OCI-M1 (cell line): ENCODE measurements at regions not wholly inside any gene's neighbourhood (a gene's known extent, or its start where the extent isn't known, plus 50 kb on each side); places are given as distances from the start of the nearest gene placed in this dataset.
"Not testable (repeated sequence)": the region's sequence is repeated elsewhere in the genome, so short reads cannot be mapped to it uniquely, and the experiment has no call there.

Source experiments
- DNase-seq: peaks from one replicate; lab custom pipeline; 2025; lab: John Stamatoyannopoulos, UW

DNA sequence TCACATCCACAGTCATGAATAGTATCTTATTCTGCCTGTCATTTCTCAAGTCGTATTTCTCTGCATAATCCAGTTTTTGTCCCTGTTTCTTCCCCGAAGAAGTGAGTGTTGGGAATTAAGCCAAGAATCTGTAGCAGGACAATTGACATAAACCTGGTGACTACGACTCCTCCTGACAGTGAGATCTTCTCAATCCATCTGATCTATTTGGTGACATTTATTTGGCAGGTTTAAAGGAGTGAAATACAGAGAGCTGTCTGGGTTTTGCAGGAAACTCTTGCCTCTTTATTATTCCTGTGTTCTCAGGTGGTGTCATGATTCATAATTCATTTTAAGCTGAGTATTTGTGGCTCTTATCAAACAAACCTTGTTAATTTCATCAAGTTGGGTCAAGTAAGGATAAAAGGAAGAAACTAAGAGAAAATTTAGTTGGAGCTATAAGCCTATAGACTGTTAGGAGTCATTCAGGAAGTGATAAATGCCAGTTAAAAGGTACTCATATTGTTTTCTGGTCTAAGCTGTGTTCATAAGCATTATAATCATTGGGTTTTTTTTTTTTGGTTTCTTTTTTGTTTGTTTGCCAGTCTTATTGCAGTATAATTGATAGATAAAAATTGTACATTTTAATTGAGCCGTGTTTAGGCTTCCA is 95.9 kb upstream of the PCSK1 start:
- DNase-seq = no peak

- no peak for DNase-seq
These were observed 96.5 kb upstream of the PCSK1 start for GRCh38 chr5:96529559-96529958.

DNA sequence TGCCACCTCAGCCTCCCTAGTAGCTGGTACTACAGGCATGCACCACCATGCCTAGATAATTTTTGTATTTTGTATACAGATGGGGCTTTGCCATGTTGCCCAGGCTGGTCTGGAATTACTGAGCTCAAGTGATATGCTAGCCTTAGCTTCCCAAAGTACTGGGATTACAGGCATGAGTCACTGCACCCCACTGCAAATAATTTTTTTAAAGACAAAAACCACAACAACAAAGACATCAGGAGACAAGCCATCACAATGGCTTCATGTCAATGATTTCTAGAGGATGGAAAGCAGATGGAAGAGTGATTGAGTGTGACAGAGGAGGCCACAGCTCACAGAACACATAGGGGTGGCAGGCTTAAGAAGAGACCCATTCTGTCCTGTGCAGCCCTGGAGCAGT is 97.9 kb upstream of the PCSK1 start:
- DNase-seq = no peak

DNA sequence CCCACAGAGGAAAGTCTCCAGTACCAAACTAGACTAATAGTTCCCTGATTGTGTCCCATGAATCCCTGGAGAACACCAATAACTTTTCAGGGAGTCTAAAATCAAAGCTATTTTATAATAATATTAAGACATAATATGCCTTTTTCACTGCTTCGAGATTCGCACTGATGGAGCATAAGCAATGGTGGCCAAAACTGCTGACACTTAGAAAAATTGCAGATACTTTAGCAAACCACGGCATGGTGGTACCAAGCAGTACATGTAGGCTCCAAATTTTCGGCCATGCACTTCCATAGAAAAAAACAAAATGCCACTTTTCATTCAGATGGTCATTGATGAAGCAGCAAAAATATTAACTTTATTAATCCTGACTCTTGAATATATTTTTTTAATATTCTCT is 100.3 kb upstream of the PCSK1 start:
- no peak for DNase-seq

- DNase-seq = peak; percentile 39
These were observed 104.3 kb upstream of the PCSK1 start for GRCh38 chr5:96537386-96537785.

GRCh38 chr5:96538808-96539250 is 105.8 kb upstream of the PCSK1 start:
- DNase-seq = no peak

- no peak for DNase-seq
These were observed 113.1 kb upstream of the PCSK1 start for GRCh38 chr5:96546120-96546519.

GRCh38 chr5:96547486-96547885 is 114.4 kb upstream of the PCSK1 start:
- no peak for DNase-seq

- no peak for DNase-seq
These were observed 113.3 kb upstream of the CAST start for GRCh38 chr5:96548905-96549304.

DNA sequence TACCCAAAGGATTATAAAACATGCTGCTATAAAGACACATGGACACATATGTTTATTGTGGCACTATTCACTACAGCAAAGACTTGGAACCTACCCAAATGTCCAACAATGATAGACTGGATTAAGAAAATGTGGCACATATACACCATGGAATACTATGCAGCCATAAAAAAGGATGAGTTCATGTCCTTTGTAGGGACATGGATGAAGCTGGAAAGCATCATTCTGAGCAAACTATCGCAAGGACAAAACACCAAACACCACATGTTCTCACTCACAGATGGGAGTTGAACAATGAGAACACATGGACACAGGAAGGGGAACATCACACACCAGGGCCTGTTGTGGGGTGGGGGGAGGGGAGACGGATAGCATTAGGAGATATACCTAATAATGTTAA is 101.3 kb upstream of the CAST start:
- not testable (repeated sequence) for DNase-seq

- no peak for DNase-seq
These were observed 99.6 kb upstream of the CAST start for GRCh38 chr5:96562614-96563013.

DNA sequence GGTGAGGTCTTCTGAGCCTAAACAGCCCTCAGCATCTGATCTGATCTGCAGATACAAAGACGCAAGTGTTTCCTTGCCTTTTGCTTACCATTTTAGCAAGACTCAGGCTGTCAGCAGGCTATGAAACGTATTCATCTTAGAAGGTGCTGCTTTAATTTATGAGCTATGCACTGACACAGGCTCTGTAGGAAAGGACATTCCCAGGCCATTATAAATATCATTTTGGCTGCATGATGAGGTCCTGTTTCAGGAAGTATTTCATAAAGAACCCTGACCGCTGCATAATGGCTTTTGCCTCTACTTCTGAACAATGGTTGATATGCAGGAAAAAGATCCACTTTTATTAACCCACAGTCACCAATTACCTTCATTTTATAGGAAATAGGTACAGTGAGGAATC is 98.4 kb upstream of the CAST start:
- no peak for DNase-seq

- DNase-seq = peak; percentile 22
These were observed 96.5 kb upstream of the CAST start for GRCh38 chr5:96565582-96566265.

GRCh38 chr5:96566833-96567587 is 95.2 kb upstream of the CAST start:
- DNase-seq = peak; percentile 25

GRCh38 chr5:96569332-96569731 is 92.8 kb upstream of the CAST start:
- DNase-seq = no peak

DNA sequence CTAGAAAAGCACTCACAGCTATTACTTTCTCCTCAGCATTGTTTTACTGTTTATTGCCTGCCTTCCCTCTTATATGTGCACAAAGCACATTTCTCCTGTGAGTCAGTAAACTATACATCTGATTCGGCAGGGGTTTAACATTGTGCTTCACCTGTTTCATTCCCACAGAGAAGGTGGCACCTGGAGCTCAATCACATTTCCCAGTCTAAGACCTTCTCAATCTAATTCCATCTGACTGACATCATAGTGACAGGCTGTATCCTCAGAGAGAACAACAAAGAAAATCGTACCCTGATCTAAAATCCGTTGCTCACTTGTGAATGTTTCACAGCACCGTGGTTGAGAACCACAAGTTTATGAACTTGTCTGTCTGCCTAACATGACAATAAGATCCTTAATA is 92.4 kb upstream of the CAST start:
- DNase-seq = no peak

DNA sequence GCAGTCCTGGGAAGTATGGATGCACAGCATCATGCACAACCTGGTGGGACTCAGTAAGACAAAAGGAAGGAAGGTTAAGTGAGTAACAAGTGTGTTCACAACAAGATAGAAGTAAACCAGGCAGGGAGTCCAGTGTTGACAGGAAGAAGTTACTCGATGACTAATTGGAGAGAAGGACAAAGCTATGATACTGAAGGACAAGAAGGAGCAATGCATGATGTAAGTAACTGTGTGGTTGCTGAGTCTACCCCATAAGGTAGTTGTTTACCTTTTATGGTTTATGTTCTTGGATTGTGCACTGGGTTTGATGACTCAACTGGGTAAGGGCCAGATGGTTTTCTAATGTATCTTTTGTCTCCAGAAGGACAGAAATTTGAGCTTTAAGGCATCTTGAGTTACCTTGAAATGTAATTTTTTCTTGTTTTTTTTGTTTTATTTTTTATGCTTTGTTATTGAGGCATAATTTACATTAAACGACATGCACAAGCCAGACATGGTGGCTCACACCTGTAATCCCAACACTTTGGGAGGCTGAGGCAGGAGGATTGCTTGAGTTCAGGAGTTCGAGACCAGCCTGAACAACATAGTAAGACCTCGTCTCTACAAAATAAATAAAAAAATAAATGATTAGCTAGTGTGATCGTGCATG is 89.2 kb upstream of the CAST start:
- no peak for DNase-seq

- no peak for DNase-seq
These were observed 88.7 kb upstream of the CAST start for GRCh38 chr5:96573513-96573894.

DNA sequence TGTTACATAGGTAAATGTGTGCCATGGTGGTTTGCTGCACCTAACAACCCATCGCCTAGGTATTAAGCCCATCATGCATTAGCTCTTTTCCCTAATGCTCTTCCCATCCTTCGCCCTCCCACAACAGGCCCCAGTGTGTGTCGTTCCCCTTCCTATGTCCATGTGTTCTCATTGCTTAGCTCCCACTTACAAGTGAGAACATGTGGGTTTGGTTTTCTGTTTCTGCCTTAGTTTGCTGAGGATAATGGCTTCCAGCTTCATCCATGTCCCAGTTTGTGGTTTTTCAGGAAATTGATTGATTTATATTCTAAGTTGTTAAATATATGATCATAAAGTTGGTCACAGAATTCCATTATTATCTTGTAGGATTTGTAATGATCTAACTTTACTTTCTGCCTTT is 85.3 kb upstream of the CAST start:
- no peak for DNase-seq

DNA sequence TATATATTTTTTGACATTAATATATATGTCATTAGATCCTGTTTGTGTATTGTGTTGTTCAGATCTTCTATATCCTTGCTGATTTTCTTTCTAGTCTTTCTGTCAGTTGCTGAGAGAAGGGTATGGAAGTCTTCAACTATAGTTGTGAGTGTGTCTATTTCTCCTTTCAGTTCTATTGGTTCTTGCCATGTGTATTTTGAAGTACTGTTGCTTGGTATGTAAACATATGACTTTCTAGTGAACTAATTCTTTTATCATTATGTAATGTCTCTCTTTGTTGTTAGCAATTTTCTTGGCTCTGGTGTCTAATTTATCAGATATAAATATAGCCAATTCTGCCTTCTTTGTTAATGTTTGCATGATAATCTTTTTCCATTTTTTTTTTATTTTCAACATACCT is 84.3 kb upstream of the CAST start:
- DNase-seq = no peak

- DNase-seq = no peak
These were observed 82.5 kb upstream of the CAST start for GRCh38 chr5:96579711-96580110.

- DNase-seq = no peak
These were observed 79.8 kb upstream of the CAST start for GRCh38 chr5:96582343-96582742.

DNA sequence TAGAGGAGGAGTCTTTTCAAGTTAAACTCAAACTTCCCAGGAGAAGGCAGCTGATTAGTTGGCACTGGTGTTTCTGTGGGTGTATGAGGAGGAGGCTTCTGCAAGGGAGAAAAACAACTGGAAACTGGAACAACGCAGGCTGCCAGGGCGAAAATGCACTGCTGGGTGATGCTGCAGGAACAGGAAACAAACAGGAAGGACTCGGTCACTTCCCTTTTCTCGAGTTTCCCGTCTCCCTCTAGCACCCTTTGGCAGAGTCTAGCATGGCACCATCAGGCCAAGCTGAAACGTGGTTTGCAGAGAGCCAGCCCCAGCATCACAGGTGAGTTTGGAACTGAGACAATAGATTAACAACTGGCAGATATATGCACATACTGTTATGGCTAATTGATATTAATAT is 77.5 kb upstream of the CAST start:
- DNase-seq = no peak
